ACHN (cell line): ENCODE measurements at regions not wholly inside any gene's neighbourhood (a gene's known extent, or its start where the extent isn't known, plus 50 kb on each side); places are given as distances from the start of the nearest gene placed in this dataset.

ENCODE experiments used
- DNase-seq: peaks from one replicate; pipeline ENCODE4 v3.0.0-alpha.2; 2015
- in situ Hi-C: cut with HindIII; loops from 2 replicates; pipeline ENCODE4 v1.10.0; 2017; ENCODE audit warnings: low sequenced_read_pairs, low pct_ligation_motif_present, low pct_unique_long_range_greater_than_20kb

- in situ Hi-C loops = no loop called here
- DNase-seq = no peak
Observed at GRCh38 chr15:29890336-29891095, 68.2 kb upstream of the TJP1 start.

GRCh38 chr15:29889542-29890329 lies 67.5 kb upstream of the TJP1 start:
- in situ Hi-C loops = no loop called here
- DNase-seq = peak; percentile 2

GRCh38 chr15:29888646-29889045 lies 66.4 kb upstream of the TJP1 start:
- DNase-seq = peak; percentile 72
- in situ Hi-C loops = no loop called here

GRCh38 chr15:29887721-29888120 lies 65.5 kb upstream of the TJP1 start:
- no peak for DNase-seq
- in situ Hi-C loops = no loop called here

GRCh38 chr15:29885183-29885582 lies 62.9 kb upstream of the TJP1 start:
- in situ Hi-C loops = no loop called here

GRCh38 chr15:29883126-29883525 lies 60.9 kb upstream of the TJP1 start:
- in situ Hi-C loops = no loop called here
- DNase-seq = no peak

More at GRCh38 chr15:29885183-29885582, 62.9 kb upstream of the TJP1 start:
- no peak for DNase-seq

GRCh38 chr15:29880886-29881285 lies 58.6 kb upstream of the TJP1 start:
- no peak for DNase-seq
- in situ Hi-C loops = no loop called here

- DNase-seq = no peak
- in situ Hi-C loops = no loop called here
Observed at GRCh38 chr15:29880341-29880740, 58.1 kb upstream of the TJP1 start.

GRCh38 chr15:29874977-29875376 lies 52.7 kb upstream of the TJP1 start:
- in situ Hi-C loops = no loop called here
- no peak for DNase-seq

- DNase-seq = no peak
- in situ Hi-C loops = no loop called here
Observed at GRCh38 chr15:29873947-29874411, 51.7 kb upstream of the TJP1 start.

- DNase-seq = no peak
- in situ Hi-C loops = no loop called here
Observed at GRCh38 chr15:29873264-29873663, 51.0 kb upstream of the TJP1 start.

GRCh38 chr15:29872716-29873115 lies 50.4 kb upstream of the TJP1 start:
- DNase-seq = no peak
- in situ Hi-C loops = no loop called here
